Type B pancreatic cell (in vitro differentiated cells): ENCODE measurements at regions not wholly inside any gene's neighbourhood (a gene's known extent, or its start where the extent isn't known, plus 50 kb on each side); places are given as distances from the start of the nearest gene placed in this dataset.
A peak's percentile ranks its signal among the peaks of the same experiment; 100 is the strongest.

ENCODE experiments used
- DNase-seq: peaks from one replicate; pipeline ENCODE4 v3.0.0; 2021; ENCODE audit warnings: mixed read lengths; ENCODE audit not compliant: unreplicated experiment; ENCODE audit errors: extremely low spot score
- H3K27ac Mint-ChIP-seq: 2 replicates; pipeline ENCODE4 v1.8.0; 2021; ENCODE audit warnings: mild to moderate bottlenecking, mixed read lengths
- H3K27me3 Mint-ChIP-seq: 2 replicates; pipeline ENCODE4 v1.8.0; 2021; ENCODE audit warnings: mixed read lengths
- H3K36me3 Mint-ChIP-seq: 2 replicates; pipeline ENCODE4 v1.8.0; 2021; ENCODE audit warnings: mixed read lengths
- H3K4me1 Mint-ChIP-seq: one replicate; pipeline ENCODE4 v1.8.0; 2021; ENCODE audit warnings: mixed read lengths; ENCODE audit not compliant: unreplicated experiment
- H3K4me3 Mint-ChIP-seq: 2 replicates; pipeline ENCODE4 v1.8.0; 2021; ENCODE audit warnings: mild to moderate bottlenecking, mixed read lengths
- H3K9me3 Mint-ChIP-seq: 2 replicates; pipeline ENCODE4 v1.8.0; 2021; ENCODE audit warnings: mixed read lengths
- CTCF ChIP-seq: fragments of 200-600 bp; sonication (generic); conservative IDR thresholded peaks from 2 replicates; pipeline ENCODE4 v1.5.0; 2021; ENCODE audit warnings: antibody characterized with exemption, mild to moderate bottlenecking

- Mint-ChIP-seq H3K9me3 (no peaks in the 10 kb centered on the region), H3K36me3 (no peaks in the 10 kb centered on the region), H3K4me3 (no peak overlapping the region), H3K27me3 (peaks cover 7% of the 10 kb centered on the region), H3K4me1 (no peaks in the 10 kb centered on the region), H3K27ac (no peak overlapping the region)
- no peak for TF ChIP-seq CTCF
- DNase-seq, result no peak
Observed at GRCh38 chr2:15034246-15034645, 401.7 kb downstream of the LRATD1 start.

GRCh38 chr2:15034860-15035259 lies 402.3 kb downstream of the LRATD1 start:
- H3K9me3 Mint-ChIP-seq, result no peaks in the 10 kb centered on the region
- no peak overlapping the region for H3K4me3 Mint-ChIP-seq
- H3K27me3 Mint-ChIP-seq, result peaks cover 7% of the 10 kb centered on the region
- DNase-seq, result no peak
- no peak for TF ChIP-seq CTCF
- H3K27ac Mint-ChIP-seq, result no peak overlapping the region
- H3K4me1 Mint-ChIP-seq, result no peaks in the 10 kb centered on the region
- H3K36me3 Mint-ChIP-seq, result no peaks in the 10 kb centered on the region

- Mint-ChIP-seq H3K9me3 (no peaks in the 10 kb centered on the region), H3K27ac (no peak overlapping the region), H3K4me1 (peaks cover 24% of the 10 kb centered on the region), H3K36me3 (no peaks in the 10 kb centered on the region), H3K4me3 (no peak overlapping the region), H3K27me3 (peaks cover 19% of the 10 kb centered on the region)
- no peak for TF ChIP-seq CTCF
- DNase-seq, result no peak
Observed at GRCh38 chr2:15038366-15039364, 406.1 kb downstream of the LRATD1 start.

- Mint-ChIP-seq H3K27me3 (peaks cover 21% of the 10 kb centered on the region), H3K4me1 (peaks cover 26% of the 10 kb centered on the region), H3K36me3 (no peaks in the 10 kb centered on the region), H3K27ac (no peak overlapping the region), H3K4me3 (no peak overlapping the region), H3K9me3 (no peaks in the 10 kb centered on the region)
- no peak for DNase-seq
- TF ChIP-seq CTCF, result no peak
Observed at GRCh38 chr2:15040429-15041084, 408.0 kb downstream of the LRATD1 start.

- Mint-ChIP-seq H3K4me1 (peaks cover 26% of the 10 kb centered on the region), H3K27me3 (peaks cover 26% of the 10 kb centered on the region), H3K9me3 (no peaks in the 10 kb centered on the region), H3K4me3 (no peak overlapping the region), H3K27ac (peak overlapping the region; percentile 45), H3K36me3 (no peaks in the 10 kb centered on the region)
- no peak for TF ChIP-seq CTCF
- DNase-seq, result no peak
Observed at GRCh38 chr2:15041429-15041837, 408.9 kb downstream of the LRATD1 start.
